HG02973 (cell line): ENCODE measurements at regions not wholly inside any gene's neighbourhood (a gene's known extent, or its start where the extent isn't known, plus 50 kb on each side); places are given as distances from the start of the nearest gene placed in this dataset.

Experiments
- ATAC-seq: cut with Tn5 transposase; IDR thresholded peaks from one replicate; pipeline ENCODE4 v1.9.1; 2021; ENCODE audit warnings: moderate library complexity; ENCODE audit not compliant: unreplicated experiment

DNA sequence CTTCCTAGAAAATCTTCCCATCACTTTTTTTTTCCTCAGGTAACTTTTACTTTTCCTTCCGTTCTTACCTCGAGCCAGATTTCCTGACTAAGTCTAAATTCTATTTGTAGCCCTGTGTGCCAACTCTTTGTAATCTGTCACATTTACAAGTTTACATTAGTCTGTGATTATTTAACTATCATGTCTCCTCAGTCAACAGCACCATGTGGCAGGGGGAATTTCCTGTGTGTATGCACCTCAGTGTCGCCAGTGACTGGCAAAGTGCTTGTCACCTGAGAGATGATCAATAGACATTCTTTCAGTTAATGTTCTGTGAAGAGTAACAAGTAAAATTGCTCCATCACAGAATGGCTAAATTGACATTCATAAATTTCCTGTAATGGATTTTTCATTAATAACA, 468.5 kb downstream of the PDGFC start:
- no peak for ATAC-seq

DNA sequence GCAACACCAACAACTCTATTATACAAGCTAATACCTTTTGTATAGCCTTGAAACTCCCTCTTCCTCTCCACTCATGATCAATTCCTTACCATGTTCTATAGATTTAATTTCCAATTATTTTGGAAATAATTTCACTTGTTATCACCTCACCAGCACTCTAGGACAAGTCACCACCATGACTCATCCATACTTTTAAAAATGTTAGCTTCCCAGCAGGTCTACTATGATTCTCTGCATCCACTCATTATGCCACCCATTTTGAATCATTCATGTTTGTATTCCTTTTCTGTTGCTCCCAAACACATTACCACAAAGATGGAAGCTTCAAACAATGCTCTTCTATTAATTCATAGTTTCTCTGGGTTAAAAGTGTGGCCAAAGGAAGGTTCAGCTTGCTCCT, 469.6 kb downstream of the PDGFC start:
- ATAC-seq = no peak

DNA sequence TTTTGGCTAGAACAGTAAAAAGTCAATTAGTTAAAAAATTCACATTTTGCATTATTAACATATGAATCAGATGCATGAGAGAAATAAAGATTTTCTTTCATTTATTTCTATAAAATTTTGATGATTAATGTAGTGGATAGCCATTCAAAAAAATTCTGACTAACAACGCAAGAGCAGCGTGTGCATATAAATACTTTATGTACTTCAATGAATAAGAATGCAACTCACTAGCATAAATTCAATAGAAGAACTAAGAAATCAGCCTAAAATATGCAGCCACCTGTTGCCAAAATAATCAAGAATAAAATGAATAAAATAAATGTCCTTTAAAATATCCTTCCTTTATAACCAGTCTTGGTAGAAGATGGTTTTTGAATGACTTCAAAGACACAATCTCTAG, 471.9 kb downstream of the PDGFC start:
- ATAC-seq = no peak

DNA sequence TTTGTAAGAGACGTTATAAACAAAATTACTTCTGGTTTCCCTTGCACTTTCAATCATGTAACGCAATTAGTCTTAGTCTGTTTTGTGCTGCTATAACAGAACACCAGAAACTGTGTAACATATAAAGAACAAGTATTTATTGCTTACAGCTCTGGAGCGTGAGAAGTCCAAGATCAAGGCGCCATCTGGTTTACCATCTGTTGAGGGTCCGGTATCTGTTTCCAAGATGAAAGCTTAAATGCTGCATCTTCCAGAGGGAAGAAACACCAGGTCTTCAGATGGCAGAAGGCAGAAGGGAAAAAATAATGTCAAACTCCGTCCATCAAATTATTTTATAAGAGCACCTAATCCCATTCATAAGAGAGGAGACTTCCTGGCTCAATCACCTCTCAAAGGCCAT, 474.1 kb downstream of the PDGFC start:
- no peak for ATAC-seq

- no peak for ATAC-seq
Observed at GRCh38 chr4:156496797-156497196, 474.8 kb downstream of the PDGFC start.

GRCh38 chr4:156495836-156496235, 475.8 kb downstream of the PDGFC start:
- ATAC-seq = no peak

GRCh38 chr4:156495091-156495490, 476.5 kb downstream of the PDGFC start:
- no peak for ATAC-seq

DNA sequence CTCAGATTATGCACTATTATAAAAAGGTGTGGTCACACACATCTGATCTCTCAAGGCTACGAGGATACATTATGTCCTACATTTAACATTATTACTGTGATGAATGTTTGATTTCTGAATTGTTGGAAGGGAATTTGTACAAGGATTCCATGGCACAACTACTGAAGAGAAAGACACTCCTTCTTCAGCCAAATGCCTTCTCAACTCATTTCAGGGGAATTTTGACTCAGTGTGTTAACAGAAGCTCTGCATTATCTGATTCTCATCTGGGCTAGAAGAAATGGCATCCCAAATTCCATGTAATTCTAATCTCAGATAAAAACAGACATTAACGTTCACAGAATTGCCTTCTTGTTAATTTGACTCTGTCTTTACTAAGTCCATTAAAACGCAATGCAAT, 477.7 kb downstream of the PDGFC start:
- no peak for ATAC-seq

DNA sequence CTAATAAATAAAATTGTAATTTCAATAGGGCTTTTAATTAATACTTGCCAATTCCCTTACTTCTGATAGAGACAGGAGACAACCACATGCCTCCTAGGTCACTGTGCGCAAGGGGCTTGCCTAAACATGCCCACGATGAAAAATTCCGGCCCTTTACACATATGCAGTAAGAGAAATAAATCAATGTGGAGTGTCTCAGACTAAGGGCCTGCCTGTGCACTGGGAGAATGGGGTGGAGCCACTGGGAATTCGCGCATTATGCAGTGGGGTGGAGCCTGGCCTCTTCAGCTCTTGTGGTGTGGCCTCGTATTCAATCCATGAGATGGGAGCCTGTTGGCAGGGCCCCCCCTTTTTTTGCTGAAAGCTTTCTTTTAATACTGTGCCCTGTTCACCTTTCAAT, 484.5 kb downstream of the PDGFC start:
- no peak for ATAC-seq

DNA sequence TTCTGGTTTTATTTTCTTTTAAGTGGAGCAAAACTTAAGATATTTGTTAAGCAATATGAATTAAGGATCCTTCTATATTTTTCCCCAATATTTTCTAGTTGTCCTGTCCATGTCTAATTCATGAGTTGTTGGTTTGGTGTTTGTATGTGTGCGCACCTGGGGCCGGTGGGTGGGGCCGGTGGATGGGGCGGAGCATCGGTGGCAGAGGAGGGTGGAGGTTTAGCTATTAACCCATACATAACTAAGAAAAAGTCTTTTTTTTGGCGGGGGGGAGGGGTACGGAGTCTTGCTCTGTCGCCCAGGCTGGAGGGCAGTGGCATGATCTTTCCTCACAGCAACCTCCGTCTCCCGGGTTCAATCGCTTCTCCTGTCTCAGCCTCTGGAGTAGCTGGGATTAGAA, 489.8 kb downstream of the PDGFC start:
- ATAC-seq = no peak

DNA sequence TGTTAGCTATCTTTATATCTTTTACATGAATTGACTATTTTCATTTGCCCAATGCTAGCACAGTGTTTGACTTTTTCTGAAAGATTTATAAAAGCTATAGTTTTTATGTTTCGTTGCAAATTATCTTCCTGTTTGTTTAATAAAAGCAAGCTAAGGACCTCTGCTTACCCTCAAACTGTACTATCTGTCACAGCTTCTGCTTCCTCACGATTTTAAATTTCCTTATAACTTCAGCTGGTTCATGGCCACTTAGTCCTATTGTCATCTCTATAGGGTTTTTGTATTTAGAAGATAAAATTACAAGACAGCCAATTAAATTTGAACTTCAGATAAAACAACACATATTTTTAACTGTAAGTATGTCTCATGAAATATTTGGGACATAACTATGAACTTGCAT, 494.0 kb downstream of the PDGFC start:
- ATAC-seq = no peak

GRCh38 chr4:156476359-156476758, 495.2 kb downstream of the PDGFC start:
- no peak for ATAC-seq

- no peak for ATAC-seq
Observed at GRCh38 chr4:156475322-156475721, 496.3 kb downstream of the PDGFC start.

DNA sequence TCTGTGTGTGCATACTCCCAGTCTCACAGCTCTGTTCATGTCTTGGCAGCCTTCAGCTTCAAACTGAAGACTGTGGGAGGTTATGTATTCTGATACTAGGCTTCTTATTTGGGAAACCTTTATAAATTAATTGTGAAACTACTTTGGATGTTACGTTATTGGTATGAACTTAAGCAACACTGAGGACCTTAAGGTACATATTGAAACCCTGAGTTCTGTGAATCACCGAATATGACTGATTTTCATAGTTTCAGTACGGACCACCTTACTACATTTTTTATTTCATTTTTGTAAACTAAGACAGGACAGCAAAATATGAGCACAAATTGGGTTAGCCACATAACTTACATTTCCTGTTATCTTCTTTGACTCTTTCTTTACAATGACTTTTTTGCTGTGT, 498.4 kb downstream of the PDGFC start:
- ATAC-seq = peak; percentile 54

GRCh38 chr4:156472624-156473023, 499.0 kb downstream of the PDGFC start:
- no peak for ATAC-seq

DNA sequence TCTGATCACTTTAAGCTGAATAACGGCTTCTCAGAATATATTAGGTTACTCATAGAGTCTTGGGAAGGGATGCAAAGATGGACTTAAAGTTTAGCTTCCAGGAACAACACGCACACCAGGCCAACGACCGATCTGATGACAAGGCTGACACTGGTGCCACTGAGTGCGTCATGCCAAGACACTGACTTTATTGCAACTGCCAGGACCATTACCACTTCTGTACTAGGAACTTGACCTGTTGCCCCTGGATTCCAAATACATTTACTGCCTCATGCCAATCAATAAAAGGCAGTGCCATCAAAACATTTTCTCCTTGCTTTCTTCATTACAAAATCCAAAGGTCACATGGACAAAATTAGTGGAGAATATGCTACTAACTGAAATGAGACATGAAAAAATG, 505.9 kb upstream of the CTSO start:
- ATAC-seq = no peak

DNA sequence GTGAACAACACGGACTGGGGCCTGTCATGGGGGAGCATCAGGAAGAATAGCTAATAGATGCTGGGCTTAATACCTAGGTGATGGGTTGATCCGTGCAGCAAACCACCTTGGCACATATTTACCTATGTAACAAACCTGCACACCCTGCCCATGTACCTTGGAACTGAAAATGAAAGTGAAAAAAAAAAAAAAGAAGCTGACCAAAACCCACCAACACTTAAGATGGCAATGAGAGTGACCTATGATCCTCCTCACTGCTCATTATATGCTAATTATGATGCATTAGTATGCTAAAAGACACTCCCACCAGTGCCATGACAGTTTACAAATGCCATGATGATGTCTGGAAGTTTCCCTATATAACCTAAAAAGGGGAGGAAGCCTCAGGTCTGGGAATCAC, 503.2 kb upstream of the CTSO start:
- ATAC-seq = no peak

DNA sequence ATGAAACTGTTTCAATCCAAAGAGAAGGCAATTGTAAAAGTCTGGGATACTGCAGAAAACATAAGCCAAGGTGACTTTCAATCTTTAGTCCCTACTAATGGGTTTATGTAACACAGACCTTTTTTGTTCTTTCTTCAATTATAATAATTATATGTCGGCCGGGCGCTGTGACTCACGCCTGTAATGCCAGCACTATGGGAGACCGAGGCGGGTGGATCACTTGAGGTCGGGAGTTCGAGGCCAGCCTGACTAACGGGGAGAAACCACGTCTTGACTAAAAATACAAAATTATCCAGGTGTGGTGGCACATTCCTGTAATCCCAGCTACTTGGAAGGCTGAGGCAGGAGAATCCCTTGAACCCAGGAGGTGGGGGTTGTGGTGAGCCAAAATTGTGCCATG, 489.8 kb upstream of the CTSO start:
- no peak for ATAC-seq

DNA sequence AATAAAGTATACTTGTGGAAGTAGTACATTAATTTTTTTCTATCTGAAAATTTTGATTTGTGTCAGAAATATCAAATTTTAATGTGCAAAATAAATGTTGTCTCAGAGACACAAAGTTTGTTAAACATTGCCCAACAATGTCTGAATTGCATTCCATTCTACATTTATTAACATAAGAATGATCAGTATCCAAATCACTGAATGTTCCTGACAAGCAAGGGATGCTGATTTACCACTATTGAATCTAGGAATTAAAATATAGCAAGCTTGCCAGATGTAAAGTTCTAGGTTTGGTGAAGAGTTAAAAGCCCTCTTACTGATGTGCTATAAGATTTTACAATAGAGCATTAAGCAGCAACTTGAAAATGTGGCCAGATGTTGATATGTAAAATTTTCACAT, 489.2 kb upstream of the CTSO start:
- ATAC-seq = no peak

- ATAC-seq = no peak
Observed at GRCh38 chr4:156439576-156440200, 486.0 kb upstream of the CTSO start.

DNA sequence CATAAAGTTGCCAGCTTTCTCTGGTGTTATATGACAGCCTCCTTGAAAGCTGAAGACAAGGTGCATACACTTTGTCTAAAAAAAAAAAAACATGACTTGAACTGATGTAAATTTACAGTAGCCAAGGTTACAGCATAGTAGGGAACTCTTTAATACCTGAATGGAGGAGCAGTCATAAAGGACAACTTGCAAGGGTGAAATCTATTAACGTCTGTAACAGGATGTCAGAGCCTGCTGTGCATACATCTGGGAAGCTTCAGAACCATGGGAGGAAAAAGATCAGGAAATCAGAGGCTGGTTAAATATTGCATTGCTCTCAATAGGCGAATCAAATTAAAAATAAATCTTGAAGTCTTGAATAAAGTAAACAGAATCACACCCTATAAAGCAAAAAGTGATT, 484.0 kb upstream of the CTSO start:
- no peak for ATAC-seq

GRCh38 chr4:156422576-156422975, 468.9 kb upstream of the CTSO start:
- ATAC-seq = no peak

DNA sequence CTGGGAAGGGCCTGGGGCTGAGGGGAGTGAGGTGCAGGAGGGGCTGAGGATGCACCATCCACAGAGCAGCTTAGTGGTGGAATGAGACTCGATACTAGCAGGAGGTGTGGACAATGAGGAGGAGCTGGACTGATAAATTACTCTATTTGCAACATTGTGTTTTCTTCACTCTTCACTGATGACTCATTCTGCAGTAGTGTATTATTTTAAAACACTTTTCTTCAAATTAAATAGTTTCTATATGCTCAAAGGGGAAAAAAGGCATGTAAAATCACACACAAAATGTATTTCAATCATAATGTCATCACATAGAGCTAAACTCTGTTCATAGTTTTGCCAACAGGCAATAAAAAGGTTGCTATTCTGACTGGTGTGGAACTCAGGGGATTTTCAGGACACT, 467.0 kb upstream of the CTSO start:
- no peak for ATAC-seq
